T-helper 2 cell treated with Interferon-gamma antibody and Interleukin-4, amounts not matched to agents 5 μg/mL and 100 μg/mL, for 36 hours (primary cell): ENCODE measurements at regions not wholly inside any gene's neighbourhood (a gene's known extent, or its start where the extent isn't known, plus 50 kb on each side); places are given as distances from the start of the nearest gene placed in this dataset.

Experiments
- DNase-seq: peaks from one replicate; pipeline ENCODE4 v3.0.0; 2021; ENCODE audit warnings: low spot score
- H3K27ac Mint-ChIP-seq: one replicate; pipeline ENCODE4 v1.8.0; 2021; ENCODE audit warnings: mild to moderate bottlenecking, mixed read lengths
- H3K27me3 Mint-ChIP-seq: one replicate; pipeline ENCODE4 v1.8.0; 2021; ENCODE audit warnings: low read depth, mixed read lengths
- H3K36me3 Mint-ChIP-seq: one replicate; pipeline ENCODE4 v1.8.0; 2021; ENCODE audit warnings: low read depth, mixed read lengths
- H3K4me1 Mint-ChIP-seq: one replicate; pipeline ENCODE4 v1.8.0; 2021; ENCODE audit warnings: low read depth, mixed read lengths
- H3K4me3 Mint-ChIP-seq: one replicate; pipeline ENCODE4 v1.8.0; 2022; ENCODE audit warnings: mild to moderate bottlenecking, moderate library complexity, mixed read lengths
- H3K9me3 Mint-ChIP-seq: one replicate; pipeline ENCODE4 v1.8.0; 2021; ENCODE audit warnings: mixed read lengths

DNA sequence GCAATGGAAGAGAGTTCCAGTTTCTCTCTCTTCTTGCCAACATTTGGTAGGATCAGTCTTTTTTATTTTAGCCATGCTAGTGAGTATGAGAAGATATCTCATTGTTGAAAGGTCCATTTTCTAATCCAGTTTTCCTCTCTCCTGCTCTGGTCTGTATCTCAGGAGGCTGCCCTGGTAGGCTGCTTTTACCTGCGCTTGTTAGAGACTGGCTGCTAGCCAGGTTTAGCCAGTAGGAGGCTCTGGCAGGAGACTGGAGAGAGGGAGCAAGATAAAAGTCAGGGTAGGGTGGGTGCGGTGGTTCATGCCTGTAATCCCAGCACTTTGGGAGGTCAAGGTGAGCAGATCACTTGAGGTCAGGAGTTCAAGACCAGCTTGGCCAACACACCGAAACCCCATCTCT, 68.6 kb upstream of the FOXP4 start:
- Mint-ChIP-seq H3K36me3 (no peaks in the 10 kb centered on the region), H3K4me3 (no peak overlapping the region), H3K4me1 (no peaks in the 10 kb centered on the region), H3K27me3 (peaks cover 37% of the 10 kb centered on the region), H3K27ac (no peak overlapping the region), H3K9me3 (no peaks in the 10 kb centered on the region)
- no peak for DNase-seq

DNA sequence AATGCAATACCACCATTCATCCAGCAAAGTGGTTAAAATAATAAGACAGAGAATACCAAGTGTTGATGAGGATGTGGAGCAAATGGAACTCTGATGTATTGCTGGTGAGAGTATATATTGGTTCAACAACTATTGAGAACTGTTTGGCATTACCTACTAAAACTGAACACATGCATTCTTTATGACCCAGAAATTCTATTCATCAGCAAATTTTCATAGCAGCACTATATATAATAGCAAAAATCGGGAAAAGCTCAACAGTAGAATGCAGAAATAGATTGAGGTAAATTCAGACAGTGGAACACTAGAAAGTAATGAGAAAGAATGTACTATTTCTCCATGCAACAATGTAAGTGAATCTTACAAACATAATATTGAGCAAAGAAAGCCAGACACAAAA, 62.2 kb upstream of the FOXP4 start:
- Mint-ChIP-seq H3K9me3 (no peaks in the 10 kb centered on the region), H3K36me3 (no peaks in the 10 kb centered on the region), H3K27ac (no peak overlapping the region), H3K4me3 (no peak overlapping the region), H3K27me3 (peaks cover 15% of the 10 kb centered on the region), H3K4me1 (no peaks in the 10 kb centered on the region)
- DNase-seq, result no peak

DNA sequence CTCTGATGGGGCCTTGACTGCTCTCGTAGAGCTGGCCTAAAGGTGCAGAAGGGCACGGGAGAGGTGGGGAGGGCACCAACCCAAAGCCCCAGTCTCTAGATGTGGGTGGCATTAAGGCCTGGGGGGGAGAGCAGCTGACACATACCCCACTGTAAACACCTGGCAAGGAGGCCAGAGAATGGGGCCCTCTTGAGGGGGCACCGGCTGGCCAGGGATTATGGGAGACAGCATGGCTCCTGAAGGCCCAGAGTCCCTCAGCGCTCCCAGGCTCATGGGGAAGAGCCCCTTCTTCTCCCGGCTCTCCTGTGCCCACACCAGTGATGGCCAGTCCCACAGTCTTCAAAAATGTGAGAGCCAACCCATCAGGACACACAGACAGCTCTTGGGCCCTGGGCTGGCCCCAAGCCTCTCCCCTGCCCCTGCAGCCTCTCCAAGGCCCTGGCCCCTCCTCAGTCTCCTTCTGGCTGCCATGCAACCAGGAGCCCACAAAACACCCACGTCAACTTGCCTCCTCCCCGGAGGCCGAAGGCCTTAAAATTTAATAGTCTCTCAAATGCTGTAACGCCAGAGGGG, 58.2 kb upstream of the FOXP4 start:
- Mint-ChIP-seq H3K4me1 (no peaks in the 10 kb centered on the region), H3K4me3 (no peak overlapping the region), H3K9me3 (no peaks in the 10 kb centered on the region), H3K27me3 (peaks cover 14% of the 10 kb centered on the region), H3K27ac (no peak overlapping the region), H3K36me3 (no peaks in the 10 kb centered on the region)
- no peak for DNase-seq

DNA sequence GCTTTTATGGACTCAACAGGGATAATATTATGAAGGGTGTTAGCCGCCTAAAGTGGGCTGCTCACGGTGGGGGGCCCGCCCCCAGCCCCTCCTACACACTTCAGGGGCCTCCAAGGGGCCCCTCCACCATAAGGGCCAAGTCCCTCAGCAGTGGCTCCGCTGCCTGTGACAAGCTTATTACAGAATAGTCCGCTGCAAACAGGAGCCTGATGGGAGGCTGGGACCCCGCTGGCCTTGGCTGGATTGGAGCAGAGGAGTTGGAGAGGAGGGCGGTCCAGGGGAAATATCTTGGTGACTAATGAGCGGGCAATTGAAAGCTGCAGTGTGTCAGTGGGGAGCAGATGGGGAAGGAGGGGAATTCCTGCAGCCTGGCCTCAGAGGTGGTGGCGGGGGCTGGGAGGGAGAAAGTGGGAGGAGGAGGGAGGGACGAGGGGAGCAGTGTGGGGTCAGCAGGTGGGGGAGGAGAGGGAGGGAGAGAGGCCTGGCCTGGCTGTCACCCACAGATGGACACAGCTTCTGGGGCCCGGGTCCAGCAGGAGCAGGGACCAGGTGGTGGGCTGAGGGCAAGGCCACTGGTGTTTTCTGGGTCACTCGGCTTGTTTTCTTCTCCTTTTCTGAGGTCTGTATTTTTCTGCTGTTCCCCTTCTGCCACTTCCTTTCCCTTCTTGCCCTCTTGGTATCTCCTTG, 57.6 kb upstream of the FOXP4 start:
- Mint-ChIP-seq H3K36me3 (no peaks in the 10 kb centered on the region), H3K27me3 (peaks cover 14% of the 10 kb centered on the region), H3K27ac (no peak overlapping the region), H3K4me3 (no peak overlapping the region), H3K9me3 (no peaks in the 10 kb centered on the region), H3K4me1 (no peaks in the 10 kb centered on the region)
- DNase-seq, result no peak

DNA sequence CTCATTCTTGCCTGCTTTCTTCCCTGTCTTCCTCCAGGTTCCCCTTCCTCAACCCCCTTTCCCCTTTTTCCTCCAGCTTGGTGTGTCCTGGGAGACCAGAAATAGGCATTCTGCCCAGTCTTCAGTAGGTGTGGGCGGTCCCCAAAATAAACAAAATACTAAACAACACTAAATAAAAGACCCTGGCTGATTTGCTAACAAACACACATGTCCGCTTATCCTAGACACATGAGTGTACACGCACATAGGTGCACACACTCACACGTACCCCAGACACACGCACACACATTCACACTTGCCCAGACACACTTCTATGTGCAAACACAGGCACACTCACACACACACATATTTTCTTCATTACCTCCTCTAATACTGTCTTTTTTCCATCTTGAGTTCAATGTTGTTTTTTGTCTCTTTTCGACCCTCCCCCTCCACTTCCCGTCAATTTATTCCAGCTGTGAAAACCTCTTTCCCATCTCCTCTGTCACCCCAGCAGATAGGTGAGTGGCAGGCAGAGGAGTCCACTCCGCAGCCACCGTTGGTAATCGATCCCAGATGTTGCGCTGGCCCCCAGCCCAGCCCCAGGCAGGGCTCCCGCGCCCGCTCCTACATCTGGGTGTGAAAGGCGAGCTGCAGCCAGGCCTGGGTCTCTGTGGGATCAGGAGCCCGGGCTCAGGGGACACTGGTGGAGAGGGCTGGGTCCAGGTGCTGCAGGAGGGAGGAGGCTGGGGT, 56.9 kb upstream of the FOXP4 start:
- Mint-ChIP-seq H3K27ac (no peak overlapping the region), H3K4me1 (no peaks in the 10 kb centered on the region), H3K9me3 (no peaks in the 10 kb centered on the region), H3K27me3 (peaks cover 21% of the 10 kb centered on the region), H3K36me3 (no peaks in the 10 kb centered on the region), H3K4me3 (no peak overlapping the region)
- no peak for DNase-seq

DNA sequence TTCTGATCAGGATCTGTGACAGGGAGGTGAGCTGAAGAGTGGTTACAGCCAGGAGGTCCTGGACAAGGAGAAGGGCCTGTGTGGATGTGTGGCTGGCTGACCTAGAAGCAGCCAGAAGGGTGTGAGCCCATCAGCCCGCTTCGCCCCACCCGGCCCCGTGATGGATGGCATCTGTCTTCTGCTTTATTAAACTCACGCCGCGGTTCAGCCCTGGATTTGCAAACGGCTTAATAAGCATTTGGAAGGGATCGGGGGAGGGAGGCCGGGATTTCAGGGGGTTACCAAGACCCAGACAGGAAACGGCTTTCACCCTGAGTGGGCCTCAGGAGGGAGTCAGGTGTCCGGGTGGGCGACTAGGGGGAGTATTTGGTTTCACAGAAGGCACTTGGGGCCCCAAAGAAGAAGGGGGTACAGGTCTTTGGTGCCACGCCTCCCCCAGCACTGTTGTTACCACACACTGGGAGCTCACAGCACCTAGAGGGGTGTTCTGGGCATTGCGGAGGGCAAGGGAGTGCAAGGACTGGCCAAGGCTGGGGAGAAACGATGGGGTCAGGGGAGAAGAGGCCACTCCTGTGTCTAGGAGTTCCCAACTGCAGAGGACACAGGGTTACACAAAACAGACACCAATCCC, 53.8 kb upstream of the FOXP4 start:
- Mint-ChIP-seq H3K4me3 (no peak overlapping the region), H3K27ac (no peak overlapping the region), H3K4me1 (no peaks in the 10 kb centered on the region), H3K27me3 (peaks cover 24% of the 10 kb centered on the region), H3K36me3 (no peaks in the 10 kb centered on the region), H3K9me3 (no peaks in the 10 kb centered on the region)
- DNase-seq, result no peak

DNA sequence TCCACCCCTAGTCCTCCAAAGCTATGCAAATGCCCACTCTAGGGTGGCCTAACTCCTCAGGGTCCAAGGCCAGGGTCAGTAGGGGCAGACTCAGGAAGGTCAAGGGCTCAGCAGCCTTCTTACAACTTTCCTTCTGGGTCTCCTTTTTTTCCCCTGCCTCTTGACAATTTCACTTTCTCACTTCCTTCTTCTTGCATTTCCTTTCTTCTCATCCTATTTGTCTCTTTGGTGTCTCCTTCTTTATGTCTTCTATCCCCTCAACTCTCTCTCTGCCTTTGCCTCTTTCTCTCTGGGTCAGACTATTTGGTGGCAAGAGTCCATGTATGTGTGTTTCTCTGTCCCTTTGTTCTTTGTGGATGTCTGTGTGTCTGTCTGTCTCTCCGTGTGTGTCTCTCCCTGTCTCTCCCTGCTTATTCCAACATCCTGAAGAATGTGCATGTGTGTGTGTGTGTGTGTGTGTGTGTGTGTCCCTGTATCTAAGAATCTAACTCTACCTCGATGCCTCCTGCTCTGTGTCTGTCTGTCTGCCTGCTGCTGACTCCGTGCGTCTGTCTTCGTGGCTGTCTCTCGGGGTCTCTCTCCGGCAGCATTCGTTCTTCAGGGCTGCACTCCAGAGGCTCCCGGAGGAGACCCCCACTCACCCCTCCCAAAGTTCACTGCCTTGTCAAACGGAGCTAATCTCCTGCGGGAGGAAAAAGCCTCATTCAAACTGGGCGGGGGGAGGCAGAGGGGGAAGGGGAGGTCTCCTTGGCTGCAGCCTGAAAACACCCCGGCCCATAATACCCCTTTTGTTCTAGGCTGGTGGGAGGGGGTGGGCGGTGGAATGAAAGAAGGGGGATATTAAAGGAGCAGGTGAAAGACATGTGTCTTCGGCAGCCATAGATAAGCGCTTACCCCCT, 51.7 kb upstream of the FOXP4 start:
- H3K4me3 Mint-ChIP-seq, result no peak overlapping the region
- H3K36me3 Mint-ChIP-seq, result no peaks in the 10 kb centered on the region
- peaks cover 36% of the 10 kb centered on the region for H3K27me3 Mint-ChIP-seq
- peaks cover 3% of the 10 kb centered on the region for H3K4me1 Mint-ChIP-seq
- no peak overlapping the region for H3K27ac Mint-ChIP-seq
- H3K9me3 Mint-ChIP-seq, result no peaks in the 10 kb centered on the region
- no peak for DNase-seq
